DMS 273 (cell line): ENCODE measurements at regions not wholly inside any gene's neighbourhood (a gene's known extent, or its start where the extent isn't known, plus 50 kb on each side); places are given as distances from the start of the nearest gene placed in this dataset.

Source experiments
- DNase-seq: peaks from one replicate; lab custom pipeline; 2025; ENCODE audit not compliant: unreplicated experiment; lab: John Stamatoyannopoulos, UW

GRCh38 chr16:49128740-49129139, 152.9 kb downstream of the CBLN1 start:
- DNase-seq = no peak

GRCh38 chr16:49127103-49127502, 154.5 kb downstream of the CBLN1 start:
- peak; percentile 68 for DNase-seq

GRCh38 chr16:49121636-49122035, 160.0 kb downstream of the CBLN1 start:
- DNase-seq = no peak

- DNase-seq = no peak
These were observed 161.0 kb downstream of the CBLN1 start for GRCh38 chr16:49120631-49121030.

GRCh38 chr16:49116873-49117272, 164.8 kb downstream of the CBLN1 start:
- no peak for DNase-seq

GRCh38 chr16:49115956-49116355, 165.7 kb downstream of the CBLN1 start:
- DNase-seq = no peak

GRCh38 chr16:49112754-49113153, 168.9 kb downstream of the CBLN1 start:
- peak; percentile 29 for DNase-seq

- DNase-seq = no peak
These were observed 170.3 kb downstream of the CBLN1 start for GRCh38 chr16:49111351-49111750.

- no peak for DNase-seq
These were observed 173.0 kb downstream of the CBLN1 start for GRCh38 chr16:49108611-49109010.

- no peak for DNase-seq
These were observed 178.3 kb downstream of the CBLN1 start for GRCh38 chr16:49103298-49103697.

- no peak for DNase-seq
These were observed 179.6 kb downstream of the CBLN1 start for GRCh38 chr16:49101997-49102396.

GRCh38 chr16:49100366-49100765, 181.3 kb downstream of the CBLN1 start:
- no peak for DNase-seq

- DNase-seq = no peak
These were observed 183.7 kb downstream of the CBLN1 start for GRCh38 chr16:49097964-49098363.

- no peak for DNase-seq
These were observed 185.3 kb downstream of the CBLN1 start for GRCh38 chr16:49096176-49096945.

GRCh38 chr16:49095539-49095938, 186.1 kb downstream of the CBLN1 start:
- DNase-seq = no peak

- DNase-seq = no peak
These were observed 187.2 kb downstream of the CBLN1 start for GRCh38 chr16:49094471-49094870.

GRCh38 chr16:49093939-49094338, 187.7 kb downstream of the CBLN1 start:
- no peak for DNase-seq

GRCh38 chr16:49092704-49093103, 188.9 kb downstream of the CBLN1 start:
- DNase-seq = no peak

- DNase-seq = no peak
These were observed 192.1 kb downstream of the CBLN1 start for GRCh38 chr16:49089533-49089932.

GRCh38 chr16:49089039-49089438, 192.6 kb downstream of the CBLN1 start:
- DNase-seq = no peak

- no peak for DNase-seq
These were observed 196.0 kb downstream of the CBLN1 start for GRCh38 chr16:49085686-49086085.

GRCh38 chr16:49084628-49085390, 196.8 kb downstream of the CBLN1 start:
- no peak for DNase-seq
